ENCODE measurements at regions not wholly inside any gene's neighbourhood (a gene's known extent, or its start where the extent isn't known, plus 50 kb on each side); places are given as distances from the start of the nearest gene placed in this dataset.

DNA sequence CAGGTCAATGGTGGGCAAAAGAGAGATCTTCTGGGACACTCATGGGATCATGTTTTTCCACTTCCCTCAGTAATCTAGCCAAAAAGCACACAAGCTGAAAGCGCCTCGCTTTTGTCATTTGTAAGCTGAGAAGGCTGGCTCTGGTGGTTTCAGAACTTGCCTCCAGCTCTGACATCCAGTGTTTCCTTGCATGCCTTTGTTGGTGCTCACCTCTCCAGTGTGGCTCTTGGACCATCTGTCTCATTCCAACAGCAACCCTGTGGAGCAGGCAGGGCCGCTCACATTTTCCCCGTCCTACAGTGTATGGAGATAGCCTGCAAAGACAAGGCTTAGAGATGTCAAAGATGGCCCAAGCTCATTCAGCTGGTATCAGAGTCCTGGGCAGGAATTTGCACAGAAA lies 160.8 kb upstream of the KLF4 start:
- no peak for TF ChIP-seq POLR2A (IDR thresholded peaks at IDR 0.05)
- TF ChIP-seq, protein P1, sequence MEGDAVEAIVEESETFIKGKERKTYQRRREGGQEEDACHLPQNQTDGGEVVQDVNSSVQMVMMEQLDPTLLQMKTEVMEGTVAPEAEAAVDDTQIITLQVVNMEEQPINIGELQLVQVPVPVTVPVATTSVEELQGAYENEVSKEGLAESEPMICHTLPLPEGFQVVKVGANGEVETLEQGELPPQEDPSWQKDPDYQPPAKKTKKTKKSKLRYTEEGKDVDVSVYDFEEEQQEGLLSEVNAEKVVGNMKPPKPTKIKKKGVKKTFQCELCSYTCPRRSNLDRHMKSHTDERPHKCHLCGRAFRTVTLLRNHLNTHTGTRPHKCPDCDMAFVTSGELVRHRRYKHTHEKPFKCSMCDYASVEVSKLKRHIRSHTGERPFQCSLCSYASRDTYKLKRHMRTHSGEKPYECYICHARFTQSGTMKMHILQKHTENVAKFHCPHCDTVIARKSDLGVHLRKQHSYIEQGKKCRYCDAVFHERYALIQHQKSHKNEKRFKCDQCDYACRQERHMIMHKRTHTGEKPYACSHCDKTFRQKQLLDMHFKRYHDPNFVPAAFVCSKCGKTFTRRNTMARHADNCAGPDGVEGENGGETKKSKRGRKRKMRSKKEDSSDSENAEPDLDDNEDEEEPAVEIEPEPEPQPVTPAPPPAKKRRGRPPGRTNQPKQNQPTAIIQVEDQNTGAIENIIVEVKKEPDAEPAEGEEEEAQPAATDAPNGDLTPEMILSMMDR (IDR thresholded peaks at IDR 0.05), result no peak

Data from vagina (tissue), 2 donors.